ENCODE measurements at regions not wholly inside any gene's neighbourhood (a gene's known extent, or its start where the extent isn't known, plus 50 kb on each side); places are given as distances from the start of the nearest gene placed in this dataset.

GRCh38 chr1:80214888-80215540, 1208.5 kb upstream of the ADGRL4 start:
- no peak for DNase-seq (ENCODE audit: low spot score)
- Mint-ChIP-seq H3K9me3 (peaks cover 5% of the 10 kb centered on the region), H3K4me3 (ENCODE audit: low read depth) (no peak overlapping the region), H3K36me3 (ENCODE audit: low read depth) (no peaks in the 10 kb centered on the region), H3K27ac (no peak overlapping the region), H3K4me1 (ENCODE audit: low read depth) (no peaks in the 10 kb centered on the region), H3K27me3 (ENCODE audit: low read depth) (no peaks in the 10 kb centered on the region)
- intact Hi-C loops (cut with micrococcal nuclease) = no loop called here

- Mint-ChIP-seq H3K9me3 (peaks cover 5% of the 10 kb centered on the region), H3K27ac (no peak overlapping the region), H3K27me3 (ENCODE audit: low read depth) (no peaks in the 10 kb centered on the region), H3K36me3 (ENCODE audit: low read depth) (no peaks in the 10 kb centered on the region), H3K4me1 (ENCODE audit: low read depth) (no peaks in the 10 kb centered on the region), H3K4me3 (ENCODE audit: low read depth) (no peak overlapping the region)
- no peak for DNase-seq (ENCODE audit: low spot score)
- intact Hi-C loops (cut with micrococcal nuclease) = no loop called here
Measured at GRCh38 chr1:80212948-80213347, 1206.4 kb upstream of the ADGRL4 start.

GRCh38 chr1:80211691-80212380, 1205.3 kb upstream of the ADGRL4 start:
- intact Hi-C loops (cut with micrococcal nuclease) = no loop called here
- DNase-seq (ENCODE audit: low spot score) = no peak
- no peaks in the 10 kb centered on the region for H3K27me3 Mint-ChIP-seq (ENCODE audit: low read depth)
- peaks cover 5% of the 10 kb centered on the region for H3K9me3 Mint-ChIP-seq
- no peak overlapping the region for H3K4me3 Mint-ChIP-seq (ENCODE audit: low read depth)
- no peak overlapping the region for H3K27ac Mint-ChIP-seq
- no peaks in the 10 kb centered on the region for H3K4me1 Mint-ChIP-seq (ENCODE audit: low read depth)
- no peaks in the 10 kb centered on the region for H3K36me3 Mint-ChIP-seq (ENCODE audit: low read depth)

- DNase-seq (ENCODE audit: low spot score) = no peak
- intact Hi-C loops (cut with micrococcal nuclease) = no loop called here
- Mint-ChIP-seq H3K9me3 (peaks cover 17% of the 10 kb centered on the region), H3K27me3 (ENCODE audit: low read depth) (no peaks in the 10 kb centered on the region), H3K27ac (no peak overlapping the region), H3K4me1 (ENCODE audit: low read depth) (no peaks in the 10 kb centered on the region), H3K4me3 (ENCODE audit: low read depth) (no peak overlapping the region), H3K36me3 (ENCODE audit: low read depth) (no peaks in the 10 kb centered on the region)
Measured at GRCh38 chr1:80202118-80202517, 1195.6 kb upstream of the ADGRL4 start.

GRCh38 chr1:80194221-80194620, 1187.7 kb upstream of the ADGRL4 start:
- intact Hi-C loops (cut with micrococcal nuclease) = no loop called here
- Mint-ChIP-seq H3K27ac (no peak overlapping the region), H3K4me1 (ENCODE audit: low read depth) (no peaks in the 10 kb centered on the region), H3K36me3 (ENCODE audit: low read depth) (no peaks in the 10 kb centered on the region), H3K9me3 (peaks cover 9% of the 10 kb centered on the region), H3K27me3 (ENCODE audit: low read depth) (no peaks in the 10 kb centered on the region), H3K4me3 (ENCODE audit: low read depth) (no peak overlapping the region)
- DNase-seq (ENCODE audit: low spot score) = no peak

- no peak overlapping the region for H3K27ac Mint-ChIP-seq
- no peaks in the 10 kb centered on the region for H3K4me1 Mint-ChIP-seq (ENCODE audit: low read depth)
- H3K36me3 Mint-ChIP-seq (ENCODE audit: low read depth) = no peaks in the 10 kb centered on the region
- no peaks in the 10 kb centered on the region for H3K27me3 Mint-ChIP-seq (ENCODE audit: low read depth)
- H3K4me3 Mint-ChIP-seq (ENCODE audit: low read depth) = no peak overlapping the region
- DNase-seq (ENCODE audit: low spot score) = no peak
- intact Hi-C loops (cut with micrococcal nuclease) = no loop called here
- peaks cover 18% of the 10 kb centered on the region for H3K9me3 Mint-ChIP-seq
Measured at GRCh38 chr1:80181418-80181817, 1174.9 kb upstream of the ADGRL4 start.

GRCh38 chr1:80171631-80172030, 1165.1 kb upstream of the ADGRL4 start:
- H3K27ac Mint-ChIP-seq = no peak overlapping the region
- no peaks in the 10 kb centered on the region for H3K4me1 Mint-ChIP-seq (ENCODE audit: low read depth)
- H3K36me3 Mint-ChIP-seq (ENCODE audit: low read depth) = no peaks in the 10 kb centered on the region
- H3K27me3 Mint-ChIP-seq (ENCODE audit: low read depth) = no peaks in the 10 kb centered on the region
- no peak for DNase-seq (ENCODE audit: low spot score)
- intact Hi-C loops (cut with micrococcal nuclease) = no loop called here
- H3K9me3 Mint-ChIP-seq = peaks cover 29% of the 10 kb centered on the region
- H3K4me3 Mint-ChIP-seq (ENCODE audit: low read depth) = no peak overlapping the region

GRCh38 chr1:80170811-80171485, 1164.4 kb upstream of the ADGRL4 start:
- Mint-ChIP-seq H3K27ac (no peak overlapping the region), H3K27me3 (ENCODE audit: low read depth) (no peaks in the 10 kb centered on the region), H3K36me3 (ENCODE audit: low read depth) (no peaks in the 10 kb centered on the region), H3K4me1 (ENCODE audit: low read depth) (no peaks in the 10 kb centered on the region), H3K4me3 (ENCODE audit: low read depth) (no peak overlapping the region), H3K9me3 (peaks cover 23% of the 10 kb centered on the region)
- DNase-seq (ENCODE audit: low spot score) = no peak
- intact Hi-C loops (cut with micrococcal nuclease) = no loop called here

GRCh38 chr1:80164150-80164549, 1157.6 kb upstream of the ADGRL4 start:
- Mint-ChIP-seq H3K9me3 (peaks cover 14% of the 10 kb centered on the region), H3K4me1 (ENCODE audit: low read depth) (no peaks in the 10 kb centered on the region), H3K27ac (no peak overlapping the region), H3K36me3 (ENCODE audit: low read depth) (no peaks in the 10 kb centered on the region), H3K27me3 (ENCODE audit: low read depth) (no peaks in the 10 kb centered on the region), H3K4me3 (ENCODE audit: low read depth) (no peak overlapping the region)
- no peak for DNase-seq (ENCODE audit: low spot score)
- intact Hi-C loops (cut with micrococcal nuclease) = no loop called here

GRCh38 chr1:80163686-80164085, 1157.2 kb upstream of the ADGRL4 start:
- intact Hi-C loops (cut with micrococcal nuclease) = no loop called here
- DNase-seq (ENCODE audit: low spot score) = no peak
- Mint-ChIP-seq H3K27me3 (ENCODE audit: low read depth) (no peaks in the 10 kb centered on the region), H3K36me3 (ENCODE audit: low read depth) (no peaks in the 10 kb centered on the region), H3K4me1 (ENCODE audit: low read depth) (no peaks in the 10 kb centered on the region), H3K4me3 (ENCODE audit: low read depth) (no peak overlapping the region), H3K27ac (no peak overlapping the region), H3K9me3 (peaks cover 14% of the 10 kb centered on the region)

- Mint-ChIP-seq H3K4me3 (ENCODE audit: low read depth) (no peak overlapping the region), H3K9me3 (peaks cover 27% of the 10 kb centered on the region), H3K4me1 (ENCODE audit: low read depth) (no peaks in the 10 kb centered on the region), H3K36me3 (ENCODE audit: low read depth) (no peaks in the 10 kb centered on the region), H3K27ac (no peak overlapping the region), H3K27me3 (ENCODE audit: low read depth) (no peaks in the 10 kb centered on the region)
- DNase-seq (ENCODE audit: low spot score) = no peak
- intact Hi-C loops (cut with micrococcal nuclease) = no loop called here
Measured at GRCh38 chr1:80158771-80159170, 1152.2 kb upstream of the ADGRL4 start.

- Mint-ChIP-seq H3K4me1 (ENCODE audit: low read depth) (no peaks in the 10 kb centered on the region), H3K36me3 (ENCODE audit: low read depth) (no peaks in the 10 kb centered on the region), H3K4me3 (ENCODE audit: low read depth) (no peak overlapping the region), H3K27me3 (ENCODE audit: low read depth) (no peaks in the 10 kb centered on the region), H3K9me3 (peaks cover 28% of the 10 kb centered on the region), H3K27ac (no peak overlapping the region)
- no peak for DNase-seq (ENCODE audit: low spot score)
- intact Hi-C loops (cut with micrococcal nuclease) = no loop called here
Measured at GRCh38 chr1:80158266-80158665, 1151.7 kb upstream of the ADGRL4 start.

- Mint-ChIP-seq H3K27me3 (ENCODE audit: low read depth) (no peaks in the 10 kb centered on the region), H3K27ac (no peak overlapping the region), H3K4me1 (ENCODE audit: low read depth) (no peaks in the 10 kb centered on the region), H3K36me3 (ENCODE audit: low read depth) (no peaks in the 10 kb centered on the region), H3K9me3 (peaks cover 35% of the 10 kb centered on the region), H3K4me3 (ENCODE audit: low read depth) (no peak overlapping the region)
- no peak for DNase-seq (ENCODE audit: low spot score)
- intact Hi-C loops (cut with micrococcal nuclease) = no loop called here
Measured at GRCh38 chr1:80155371-80155770, 1148.8 kb upstream of the ADGRL4 start.

All from activated T-helper 2 cell treated with anti-CD3 and anti-CD28 coated beads, Interferon-gamma antibody, Interleukin-2, Interleukin-4, amounts not matched to agents 10 μg/mL and 5 μg/mL and 100 μg/mL, durations not matched to agents 14 hours and 24 hours and 36 hours (primary cell).